Heart right ventricle (tissue), 16 donors: ENCODE measurements at regions not wholly inside any gene's neighbourhood (a gene's known extent, or its start where the extent isn't known, plus 50 kb on each side); places are given as distances from the start of the nearest gene placed in this dataset.

Source experiments
- ATAC-seq, 8 donors: fragments of 200-7000 bp; cut with Tn5 transposase; one replicate each; pipeline ENCODE4 v1.9.1; 2020; ENCODE audit warnings: mild to moderate bottlenecking in 8 of 8, moderate library complexity in 8 of 8, moderate number of reproducible peaks in 1 of 8
- DNase-seq, 2 donors: peaks; one replicate each; pipeline ENCODE4 v3.0.0-alpha.2; 2020
- H3K27ac ChIP-seq, 10 donors: fragments of 200-600 bp; sonication (generic) in 2 of 10; one replicate each; pipeline versions ENCODE4 v1.5.0 to v1.8.0; 2020 to 2022; ENCODE audit warnings: mild to moderate bottlenecking in 3 of 10
- H3K27me3 ChIP-seq, 7 donors: fragments of 200-600 bp; one replicate each; pipeline ENCODE4 v1.8.0; 2021 to 2022; ENCODE audit warnings: mild to moderate bottlenecking in 2 of 7
- H3K36me3 ChIP-seq, 9 donors: fragments of 200-600 bp; sonication (generic) in 1 of 9; one replicate each; pipeline versions ENCODE4 v1.5.0 to v1.8.0; 2020 to 2022; ENCODE audit warnings: mild to moderate bottlenecking in 2 of 9
- H3K4me1 ChIP-seq, 9 donors: fragments of 200-600 bp; sonication (generic) in 1 of 9; one replicate each; pipeline versions ENCODE4 v1.5.0 to v1.8.0; 2020 to 2022; ENCODE audit warnings: mild to moderate bottlenecking in 4 of 9
- H3K4me3 ChIP-seq, 10 donors: fragments of 200-600 bp; sonication (generic) in 2 of 10; one replicate each; pipeline versions ENCODE4 v1.5.0 to v1.8.0; 2020 to 2022; ENCODE audit warnings: mild to moderate bottlenecking in 7 of 10, moderate library complexity in 2 of 10
- H3K9me3 ChIP-seq, 11 donors: fragments of 200-600 bp in 10 of 11; sonication (generic) in 2 of 11; one replicate each; pipeline versions ENCODE4 v1.5.0 to v1.8.0; 2013 to 2022; ENCODE audit warnings: mild to moderate bottlenecking in 2 of 11, control low read depth in 1 of 11, moderate library complexity in 1 of 11
- WGBS, 2 donors: extraction: QIAGEN DNeasy Blood & Tissue Kit; methylation state at CpG; one replicate each; pipeline ENCODE4 v1.1.7; 2013; ENCODE audit warnings: inconsistent platforms in 1 of 2; 5-methylcytosine and 5-hydroxymethylcytosine counted together
- intact Hi-C, 10 donors: fragments of 100-400 bp; cut with DNase I; formaldehyde crosslinking; loops; one replicate each; pipeline versions ENCODE4 v1.11.1 to v1.14.2; 2022
- TF ChIP-seq, protein P1 (sequence below), 9 donors: fragments of 200-600 bp; sonication (generic) in 2 of 9; IDR thresholded peaks; one replicate each; pipeline versions ENCODE4 v1.5.0 to v1.8.0; 2021 to 2022; ENCODE audit warnings: antibody characterized with exemption in 9 of 9, mild to moderate bottlenecking in 5 of 9, moderate library complexity in 1 of 9
- donor health status: Arrhythmogenic right ventricular cardiomyopathy.
- donor health status: ischemic (EF 13 %, LVEDD 7.1; RV severe dilation, severe dysfunction).
- donor health status: healthy with polysubstance abuse.
- donor health status: DM: no; HTN: yes; CAD: no.
- donor health status: DM: no; HTN: no; CAD: no.
- donor health status: ischemic (EF 25% LVEDD 6.9; RV normal size, moderate dysfunction).
- donor health status: ischemic (EF 25% LVEDD 5.7; RV mildly dilated, moderate dysfunction).
- donor health status: healthy.
- donor health status: DM: yes; HTN: yes; CAD: no.
- donor health status: Ischemic cardiomyopathy.
- donor health status: ischemic (EF 35%, LVEDD 5.7; RV mildly dilated, moderate dysfunction).
- donor health status: nonischemic (EF 11% LVEDD 7.7; RV severe dilation, severe dysfunction).
- donor health status: DM: yes; HTN: yes; CAD: no.
- donor health status: PGD.
- donor health status: ischemic (EF 29% LVEDD 5.4; RV normal size, mild dysfunction).
- donor health status: nonischemic (EF 23%, LVEDD 6.1; RV moderate dilation, normal function).

GRCh38 chr18:75643083-75643482 lies 215.6 kb upstream of the SMIM21 start:
- intact Hi-C loops, result no loop called here
- H3K27ac ChIP-seq, result no peak overlapping the region
- TF ChIP-seq, protein P1, sequence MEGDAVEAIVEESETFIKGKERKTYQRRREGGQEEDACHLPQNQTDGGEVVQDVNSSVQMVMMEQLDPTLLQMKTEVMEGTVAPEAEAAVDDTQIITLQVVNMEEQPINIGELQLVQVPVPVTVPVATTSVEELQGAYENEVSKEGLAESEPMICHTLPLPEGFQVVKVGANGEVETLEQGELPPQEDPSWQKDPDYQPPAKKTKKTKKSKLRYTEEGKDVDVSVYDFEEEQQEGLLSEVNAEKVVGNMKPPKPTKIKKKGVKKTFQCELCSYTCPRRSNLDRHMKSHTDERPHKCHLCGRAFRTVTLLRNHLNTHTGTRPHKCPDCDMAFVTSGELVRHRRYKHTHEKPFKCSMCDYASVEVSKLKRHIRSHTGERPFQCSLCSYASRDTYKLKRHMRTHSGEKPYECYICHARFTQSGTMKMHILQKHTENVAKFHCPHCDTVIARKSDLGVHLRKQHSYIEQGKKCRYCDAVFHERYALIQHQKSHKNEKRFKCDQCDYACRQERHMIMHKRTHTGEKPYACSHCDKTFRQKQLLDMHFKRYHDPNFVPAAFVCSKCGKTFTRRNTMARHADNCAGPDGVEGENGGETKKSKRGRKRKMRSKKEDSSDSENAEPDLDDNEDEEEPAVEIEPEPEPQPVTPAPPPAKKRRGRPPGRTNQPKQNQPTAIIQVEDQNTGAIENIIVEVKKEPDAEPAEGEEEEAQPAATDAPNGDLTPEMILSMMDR (IDR thresholded peaks at IDR 0.05), result no peak
- H3K27me3 ChIP-seq, result no peaks in the 10 kb centered on the region
- H3K9me3 ChIP-seq, result peaks cover 0 to 18% (median 0%) of the 10 kb centered on the region in 11 donors
- no peak overlapping the region for H3K4me3 ChIP-seq
- 92 to 93% methylated on average over 6 of the region's 6 CpGs for WGBS, 2 donors
- H3K4me1 ChIP-seq, result peaks cover 3 to 19% (median 17%) of the 10 kb centered on the region in 9 donors
- no peaks in the 10 kb centered on the region for H3K36me3 ChIP-seq
- DNase-seq, result no peak
- no peak for ATAC-seq

DNA sequence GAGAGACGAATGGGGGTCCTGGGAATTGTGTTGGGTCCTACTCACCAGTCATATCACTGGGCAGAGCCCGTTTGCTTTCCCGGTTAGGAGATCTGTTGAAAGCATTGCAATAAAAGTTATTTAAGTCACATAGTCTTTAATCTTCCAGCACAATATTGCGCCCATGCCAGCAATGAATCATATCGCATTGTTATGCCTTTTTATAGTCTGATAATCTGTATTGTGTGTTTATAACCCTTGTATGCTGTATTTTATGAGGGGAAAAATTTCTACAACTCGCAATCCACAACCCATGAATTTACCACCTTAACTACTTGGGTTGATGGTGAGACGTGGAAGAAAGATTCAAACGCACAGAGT lies 211.9 kb upstream of the SMIM21 start:
- 59 to 63% methylated on average over 8 of the region's 8 CpGs for WGBS, 2 donors
- intact Hi-C loops, result no loop called here

DNA sequence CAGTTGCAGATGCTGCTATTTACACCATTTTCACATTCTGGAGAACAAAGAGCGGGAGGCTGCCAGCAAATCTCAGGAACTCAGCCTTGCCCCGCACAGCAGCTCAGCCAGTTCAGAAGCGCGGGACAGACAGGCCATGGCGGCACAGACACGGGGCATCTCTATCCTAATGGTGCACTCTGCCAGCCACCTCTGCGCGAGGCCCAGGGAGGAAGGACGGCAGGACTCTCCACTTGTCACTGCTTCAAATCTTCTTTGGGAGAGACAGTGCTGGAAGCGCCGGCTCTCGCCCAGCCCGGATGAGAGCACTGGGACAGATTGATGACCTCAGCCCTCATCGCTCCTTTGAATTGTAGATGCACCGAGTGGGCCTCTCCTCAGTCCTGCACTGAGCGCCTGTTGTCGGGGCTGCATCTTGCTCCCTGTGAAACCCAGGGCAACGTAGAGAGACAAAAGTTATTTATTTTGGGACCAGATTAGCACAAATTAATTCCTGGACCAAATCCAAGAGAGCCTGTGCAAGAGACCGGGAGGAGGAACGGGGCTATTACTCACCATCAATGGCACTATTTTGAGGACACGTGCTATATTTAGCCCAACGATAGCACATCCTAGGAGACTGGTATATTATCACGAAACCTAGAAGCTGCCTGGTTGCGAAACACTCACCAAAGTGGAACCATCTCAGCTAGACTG lies 211.4 kb upstream of the SMIM21 start:
- DNase-seq, result peak; percentile 24 to 38
- peak; percentile 72 to 94 (median 89) for ATAC-seq
- TF ChIP-seq, protein P1 (IDR thresholded peaks at IDR 0.05), result no peak
- intact Hi-C loops, result no loop called here
- Histone ChIP-seq H3K27me3 (no peaks in the 10 kb centered on the region), H3K27ac (peak overlapping the region in 7 of 10 donors; percentile 15 to 64 (median 55)), H3K4me3 (peak overlapping the region in 9 of 10 donors; percentile 24 to 51 (median 37)), H3K4me1 (peaks cover 3 to 22% (median 20%) of the 10 kb centered on the region in 9 donors), H3K9me3 (no peaks in the 10 kb centered on the region), H3K36me3 (no peaks in the 10 kb centered on the region)
- 10% methylated on average over 24 of the region's 24 CpGs for WGBS, 2 donors

More for the DNA sequence above, 211.9 kb upstream of the SMIM21 start:
- Histone ChIP-seq H3K27me3 (no peaks in the 10 kb centered on the region), H3K4me3 (peak overlapping the region in 2 of 10 donors; percentile 37 to 44), H3K27ac (peak overlapping the region in 4 of 10 donors; percentile 15 to 57 (median 41)), H3K36me3 (no peaks in the 10 kb centered on the region), H3K9me3 (no peaks in the 10 kb centered on the region), H3K4me1 (peaks cover 3 to 22% (median 20%) of the 10 kb centered on the region in 9 donors)
- DNase-seq (no peak), ATAC-seq (no peak)
- TF ChIP-seq, protein P1 (IDR thresholded peaks at IDR 0.05), result no peak

DNA sequence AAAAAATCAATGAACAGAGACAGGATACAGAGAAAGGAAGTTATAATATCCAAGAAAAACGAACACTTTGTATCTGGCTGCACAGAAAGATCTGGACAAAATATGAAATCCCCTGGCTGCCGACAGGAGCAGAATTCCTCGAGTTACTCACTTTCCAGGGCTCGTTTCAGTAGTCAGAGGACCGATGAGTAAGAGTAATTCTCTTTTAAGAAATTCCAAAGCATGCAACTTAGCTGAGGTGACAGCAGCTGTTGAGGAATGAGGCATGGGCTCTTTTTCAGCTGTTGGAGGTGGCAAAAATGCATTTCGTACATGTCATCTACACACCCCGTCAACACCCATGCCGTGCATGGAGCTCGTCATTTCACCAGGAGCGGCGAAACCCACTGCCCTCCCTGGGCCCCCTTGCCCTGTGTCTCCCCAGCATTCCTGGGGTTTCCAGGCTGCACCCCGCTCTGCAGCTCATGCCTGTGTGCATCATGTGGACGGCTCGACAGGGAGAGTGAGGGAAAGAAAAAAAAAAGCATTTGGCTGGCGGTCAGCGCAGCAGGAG lies 210.8 kb upstream of the SMIM21 start:
- 12 to 16% methylated on average over 16 of the region's 16 CpGs for WGBS, 2 donors
- H3K9me3 ChIP-seq, result no peaks in the 10 kb centered on the region
- H3K27me3 ChIP-seq, result no peaks in the 10 kb centered on the region
- no peaks in the 10 kb centered on the region for H3K36me3 ChIP-seq
- intact Hi-C loops, result no loop called here
- DNase-seq, result no peak
- peaks cover 3 to 22% (median 20%) of the 10 kb centered on the region in 9 donors for H3K4me1 ChIP-seq
- ATAC-seq, result peak; percentile 10 to 56 (median 42)
- peak overlapping the region in 9 of 10 donors; percentile 24 to 51 (median 37) for H3K4me3 ChIP-seq
- TF ChIP-seq, protein P1 (IDR thresholded peaks at IDR 0.05), result peak in 3 of 9 donors; percentile 14 to 24 (median 18)
- H3K27ac ChIP-seq, result peak overlapping the region in 7 of 10 donors; percentile 15 to 64 (median 55)
